GM19455 (cell line): ENCODE measurements at regions not wholly inside any gene's neighbourhood (a gene's known extent, or its start where the extent isn't known, plus 50 kb on each side); places are given as distances from the start of the nearest gene placed in this dataset.

Source experiments
- ATAC-seq: cut with Tn5 transposase; IDR thresholded peaks from one replicate; pipeline ENCODE4 v1.9.1; 2021; ENCODE audit not compliant: unreplicated experiment

- ATAC-seq = no peak
Observed at GRCh38 chr2:164186591-164186990, 434.7 kb downstream of the GRB14 start.

GRCh38 chr2:164182116-164182627 is 439.1 kb downstream of the GRB14 start:
- no peak for ATAC-seq

GRCh38 chr2:164178835-164179465 is 442.3 kb downstream of the GRB14 start:
- ATAC-seq = no peak

- no peak for ATAC-seq
Observed at GRCh38 chr2:164164602-164165001, 428.8 kb upstream of the FIGN start.

- ATAC-seq = no peak
Observed at GRCh38 chr2:164155558-164155957, 419.8 kb upstream of the FIGN start.

- no peak for ATAC-seq
Observed at GRCh38 chr2:164151522-164151921, 415.7 kb upstream of the FIGN start.

- ATAC-seq = no peak
Observed at GRCh38 chr2:164150604-164151003, 414.8 kb upstream of the FIGN start.

- ATAC-seq = no peak
Observed at GRCh38 chr2:164146441-164146840, 410.6 kb upstream of the FIGN start.

GRCh38 chr2:164145093-164145987 is 409.5 kb upstream of the FIGN start:
- no peak for ATAC-seq

- ATAC-seq = no peak
Observed at GRCh38 chr2:164143183-164143930, 407.5 kb upstream of the FIGN start.

- ATAC-seq = no peak
Observed at GRCh38 chr2:164142755-164143154, 406.9 kb upstream of the FIGN start.

GRCh38 chr2:164141271-164141670 is 405.5 kb upstream of the FIGN start:
- ATAC-seq = no peak

- ATAC-seq = no peak
Observed at GRCh38 chr2:164138750-164139149, 402.9 kb upstream of the FIGN start.

GRCh38 chr2:164134336-164134735 is 398.5 kb upstream of the FIGN start:
- no peak for ATAC-seq

- ATAC-seq = no peak
Observed at GRCh38 chr2:164127971-164128527, 392.2 kb upstream of the FIGN start.

GRCh38 chr2:164126960-164127660 is 391.3 kb upstream of the FIGN start:
- no peak for ATAC-seq

- no peak for ATAC-seq
Observed at GRCh38 chr2:164115806-164116205, 380.0 kb upstream of the FIGN start.

GRCh38 chr2:164114937-164115336 is 379.1 kb upstream of the FIGN start:
- no peak for ATAC-seq

- ATAC-seq = no peak
Observed at GRCh38 chr2:164112105-164112504, 376.3 kb upstream of the FIGN start.

GRCh38 chr2:164110515-164110914 is 374.7 kb upstream of the FIGN start:
- ATAC-seq = no peak

GRCh38 chr2:164109006-164109405 is 373.2 kb upstream of the FIGN start:
- no peak for ATAC-seq
